ENCODE measurements at regions not wholly inside any gene's neighbourhood (a gene's known extent, or its start where the extent isn't known, plus 50 kb on each side); places are given as distances from the start of the nearest gene placed in this dataset.

- TF ChIP-seq CTCF (IDR thresholded peaks at IDR 0.05), result no peak
- no peak for TF ChIP-seq POLR2A (IDR thresholded peaks at IDR 0.05)
Observed at GRCh38 chr6:139777202-139777970, 402.9 kb upstream of the CITED2 start.

All from heart left ventricle (tissue), 13 donors.